ENCODE measurements at regions not wholly inside any gene's neighbourhood (a gene's known extent, or its start where the extent isn't known, plus 50 kb on each side); places are given as distances from the start of the nearest gene placed in this dataset.

- DNase-seq (ENCODE audit: low read depth), result no peak
These were observed 86.8 kb downstream of the SPRING1 start for GRCh38 chr12:116651089-116651488.

- DNase-seq (ENCODE audit: low read depth), result no peak
These were observed 87.2 kb downstream of the SPRING1 start for GRCh38 chr12:116650585-116651087.

- no peak for DNase-seq (ENCODE audit: low read depth)
These were observed 87.8 kb downstream of the SPRING1 start for GRCh38 chr12:116650062-116650461.

GRCh38 chr12:116647813-116648212, 88.6 kb downstream of the MAP1LC3B2 start:
- no peak for DNase-seq (ENCODE audit: low read depth)

- DNase-seq (ENCODE audit: low read depth), result no peak
These were observed 87.7 kb downstream of the MAP1LC3B2 start for GRCh38 chr12:116646901-116647300.

- DNase-seq (ENCODE audit: low read depth), result no peak
These were observed 85.6 kb downstream of the MAP1LC3B2 start for GRCh38 chr12:116644806-116645205.

GRCh38 chr12:116642683-116643082, 83.5 kb downstream of the MAP1LC3B2 start:
- DNase-seq (ENCODE audit: low read depth), result no peak

GRCh38 chr12:116642106-116642505, 82.9 kb downstream of the MAP1LC3B2 start:
- no peak for DNase-seq (ENCODE audit: low read depth)

- no peak for DNase-seq (ENCODE audit: low read depth)
These were observed 81.1 kb downstream of the MAP1LC3B2 start for GRCh38 chr12:116640281-116640680.

- DNase-seq (ENCODE audit: low read depth), result no peak
These were observed 80.6 kb downstream of the MAP1LC3B2 start for GRCh38 chr12:116639765-116640164.

- DNase-seq (ENCODE audit: low read depth), result no peak
These were observed 79.2 kb downstream of the MAP1LC3B2 start for GRCh38 chr12:116638376-116638775.

- DNase-seq (ENCODE audit: low read depth), result no peak
These were observed 78.5 kb downstream of the MAP1LC3B2 start for GRCh38 chr12:116637589-116638150.

GRCh38 chr12:116636608-116637519, 77.7 kb downstream of the MAP1LC3B2 start:
- no peak for DNase-seq (ENCODE audit: low read depth)

- no peak for DNase-seq (ENCODE audit: low read depth)
These were observed 76.3 kb downstream of the MAP1LC3B2 start for GRCh38 chr12:116635487-116635886.

GRCh38 chr12:116633476-116633875, 74.3 kb downstream of the MAP1LC3B2 start:
- no peak for DNase-seq (ENCODE audit: low read depth)

GRCh38 chr12:116631619-116632018, 72.4 kb downstream of the MAP1LC3B2 start:
- no peak for DNase-seq (ENCODE audit: low read depth)

- DNase-seq (ENCODE audit: low read depth), result no peak
These were observed 71.6 kb downstream of the MAP1LC3B2 start for GRCh38 chr12:116630762-116631161.

- DNase-seq (ENCODE audit: low read depth), result no peak
These were observed 70.3 kb downstream of the MAP1LC3B2 start for GRCh38 chr12:116629480-116629879.

- no peak for DNase-seq (ENCODE audit: low read depth)
These were observed 69.8 kb downstream of the MAP1LC3B2 start for GRCh38 chr12:116628989-116629388.

GRCh38 chr12:116628450-116628793, 69.2 kb downstream of the MAP1LC3B2 start:
- no peak for DNase-seq (ENCODE audit: low read depth)

Measured in RPMI7951 (cell line).